GM23338 (cell line): ENCODE measurements at regions not wholly inside any gene's neighbourhood (a gene's known extent, or its start where the extent isn't known, plus 50 kb on each side); places are given as distances from the start of the nearest gene placed in this dataset.

Experiments used
- ATAC-seq: fragments of 200-7000 bp; cut with Tn5 transposase; 3 replicates; pipeline ENCODE4 v1.9.1; 2020
- DNase-seq: peaks from one replicate; pipeline ENCODE4 v3.0.0-alpha.2; 2015; ENCODE audit warnings: low spot score
- H2AFZ ChIP-seq: fragments of 200-600 bp; sonication (generic); 2 replicates; pipeline ENCODE4 v1.8.0; 2016; ENCODE audit warnings: antibody characterized with exemption, mild to moderate bottlenecking, moderate library complexity
- H3F3A ChIP-seq: fragments of 200-600 bp; sonication (generic); replicated peaks from 2 replicates; pipeline ENCODE4 v1.8.0; 2017; ENCODE audit warnings: antibody characterized with exemption, mixed run types, low read depth
- H3K27ac ChIP-seq: fragments of 200-600 bp; sonication (generic); 2 replicates; pipeline ENCODE4 v1.6.1; 2016; ENCODE audit warnings: low read depth
- H3K27me3 ChIP-seq: fragments of 200-600 bp; sonication (generic); 2 replicates; pipeline ENCODE4 v1.8.0; 2016; ENCODE audit warnings: mild to moderate bottlenecking, mixed run types, moderate library complexity; ENCODE audit not compliant: insufficient read depth
- H3K36me3 ChIP-seq: fragments of 200-600 bp; sonication (generic); 2 replicates; pipeline ENCODE4 v1.8.0; 2016; ENCODE audit warnings: mild to moderate bottlenecking; ENCODE audit not compliant: insufficient read depth
- H3K4me1 ChIP-seq: fragments of 200-600 bp; sonication (generic); 2 replicates; pipeline ENCODE4 v1.8.0; 2016; ENCODE audit warnings: mild to moderate bottlenecking, moderate library complexity; ENCODE audit not compliant: insufficient read depth
- H3K4me2 ChIP-seq: fragments of 200-600 bp; sonication (generic); 2 replicates; pipeline ENCODE4 v1.7.1; 2017; ENCODE audit warnings: mixed run types
- H3K4me3 ChIP-seq: fragments of 200-600 bp; sonication (generic); 2 replicates; pipeline ENCODE4 v1.6.1; 2016; ENCODE audit warnings: mixed run types
- H3K79me2 ChIP-seq: fragments of 200-600 bp; sonication (generic); replicated peaks from 2 replicates; pipeline ENCODE4 v1.8.0; 2017; ENCODE audit warnings: mild to moderate bottlenecking; ENCODE audit not compliant: insufficient read depth
- H3K9me2 ChIP-seq: fragments of 200-600 bp; sonication (generic); 2 replicates; pipeline ENCODE4 v1.8.0; 2017; ENCODE audit not compliant: insufficient read depth
- H4K20me1 ChIP-seq: fragments of 200-600 bp; sonication (generic); replicated peaks from 2 replicates; pipeline ENCODE4 v1.8.0; 2017; ENCODE audit warnings: mild to moderate bottlenecking; ENCODE audit not compliant: insufficient read depth
- H3K27ac Mint-ChIP-seq: 2 replicates; pipeline ENCODE4 v1.8.0; 2020; ENCODE audit warnings: inconsistent platforms, mild to moderate bottlenecking, moderate library complexity, mixed read lengths
- H3K27me3 Mint-ChIP-seq: 3 replicates; pipeline ENCODE4 v1.8.0; 2022; ENCODE audit warnings: low read depth, mild to moderate bottlenecking, moderate library complexity, mixed read lengths, inconsistent platforms; ENCODE audit not compliant: insufficient read depth, poor library complexity
- H3K36me3 Mint-ChIP-seq: 3 replicates; pipeline ENCODE4 v1.8.0; 2021; ENCODE audit warnings: low read depth, mild to moderate bottlenecking, inconsistent platforms, moderate library complexity, mixed read lengths
- H3K4me1 Mint-ChIP-seq: 3 replicates; pipeline ENCODE4 v1.8.0; 2020; ENCODE audit warnings: mild to moderate bottlenecking, inconsistent platforms, mixed read lengths
- H3K4me3 Mint-ChIP-seq: 3 replicates; pipeline ENCODE4 v1.8.0; 2021; ENCODE audit warnings: moderate library complexity, mild to moderate bottlenecking, inconsistent platforms, mixed read lengths
- H3K9me3 Mint-ChIP-seq: 3 replicates; pipeline ENCODE4 v1.8.0; 2020; ENCODE audit warnings: moderate library complexity, mild to moderate bottlenecking, inconsistent platforms, mixed read lengths
- EZH2phosphoT487 ChIP-seq: fragments of 200-600 bp; sonication (generic); IDR thresholded peaks from one replicate; pipeline ENCODE4 v1.8.1; 2018; ENCODE audit warnings: antibody characterized with exemption; ENCODE audit not compliant: unreplicated experiment
- JUNB ChIP-seq: IDR thresholded peaks from one replicate; pipeline ENCODE4 v1.6.1; 2016; ENCODE audit warnings: antibody characterized with exemption; ENCODE audit not compliant: unreplicated experiment
- NANOG ChIP-seq: IDR thresholded peaks from 2 replicates; pipeline ENCODE4 v1.6.1; 2016; ENCODE audit warnings: antibody characterized with exemption, borderline replicate concordance
- POLR2AphosphoS5 ChIP-seq: IDR thresholded peaks from 2 replicates; pipeline ENCODE4 v1.6.1; 2016; ENCODE audit warnings: antibody characterized with exemption, low read depth
- ZNF114 ChIP-seq: fragments of 250-450 bp; sonication (Bioruptor Pico); IDR thresholded peaks from 2 replicates; pipeline ENCODE4 v1.5.0; 2020; ENCODE audit warnings: mild to moderate bottlenecking, moderate library complexity
- ZNF331 ChIP-seq: fragments of 250-450 bp; sonication (Bioruptor Pico); IDR thresholded peaks from 2 replicates; pipeline ENCODE4 v1.5.0; 2020; ENCODE audit warnings: low read depth, mild to moderate bottlenecking, moderate library complexity
- TF ChIP-seq, protein P1 (sequence below), 2 experiments: fragments of 200-600 bp in 1 of 2; sonication (generic) in 1 of 2; conservative IDR thresholded peaks; 2 replicates each; pipeline versions ENCODE4 v1.5.1 to v1.6.1; 2016 to 2017; ENCODE audit warnings: antibody characterized with exemption in 2 of 2, low read depth in 2 of 2, mild to moderate bottlenecking in 2 of 2, moderate library complexity in 1 of 2
- TF ChIP-seq, protein P2 (sequence below): IDR thresholded peaks from one replicate; pipeline ENCODE4 v1.6.1; 2018; ENCODE audit warnings: antibody characterized with exemption; ENCODE audit not compliant: unreplicated experiment
- TF ChIP-seq, protein P3 (sequence below): IDR thresholded peaks from 2 replicates; pipeline ENCODE4 v1.6.1; 2016; ENCODE audit warnings: antibody characterized with exemption
- TF ChIP-seq, protein P4 (sequence below): fragments of 250-450 bp; sonication (Bioruptor Pico); IDR thresholded peaks from 2 replicates; pipeline ENCODE4 v1.5.0; 2020; ENCODE audit warnings: mild to moderate bottlenecking, moderate library complexity

DNA sequence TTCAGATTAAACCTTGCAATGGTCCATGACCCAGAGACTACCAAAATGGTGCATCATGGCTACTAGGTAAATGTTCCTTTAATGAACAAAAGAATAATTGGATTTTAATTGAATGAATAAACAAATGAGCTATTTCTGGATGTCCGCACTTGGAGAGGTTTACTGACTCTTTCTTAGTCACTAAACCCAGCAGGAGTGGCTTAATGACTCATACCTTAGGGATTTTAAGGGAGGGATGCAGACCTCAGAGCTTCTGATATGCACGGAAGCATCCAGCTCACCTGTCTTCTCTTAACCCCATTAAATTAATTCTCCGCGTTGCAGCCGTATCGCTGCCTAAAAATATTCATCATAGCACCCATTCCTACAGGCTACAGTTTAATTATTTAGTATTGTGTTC is 970.0 kb upstream of the SLC35B3 start:
- no peaks in the 10 kb centered on the region for H3K27me3 Mint-ChIP-seq
- H3K9me2 ChIP-seq: no peaks in the 10 kb centered on the region
- no peaks in the 10 kb centered on the region for H3K36me3 Mint-ChIP-seq
- H3K4me2 ChIP-seq: no peak overlapping the region
- H3K36me3 ChIP-seq: no peaks in the 10 kb centered on the region
- peaks cover 9% of the 10 kb centered on the region; the same call in 2 of the 3 replicates for H3K4me1 Mint-ChIP-seq
- TF ChIP-seq POLR2AphosphoS5: no peak
- no peak for TF ChIP-seq ZNF114 (CRISPR knock-in tag)
- no peak for TF ChIP-seq EZH2phosphoT487
- TF ChIP-seq, protein P1, sequence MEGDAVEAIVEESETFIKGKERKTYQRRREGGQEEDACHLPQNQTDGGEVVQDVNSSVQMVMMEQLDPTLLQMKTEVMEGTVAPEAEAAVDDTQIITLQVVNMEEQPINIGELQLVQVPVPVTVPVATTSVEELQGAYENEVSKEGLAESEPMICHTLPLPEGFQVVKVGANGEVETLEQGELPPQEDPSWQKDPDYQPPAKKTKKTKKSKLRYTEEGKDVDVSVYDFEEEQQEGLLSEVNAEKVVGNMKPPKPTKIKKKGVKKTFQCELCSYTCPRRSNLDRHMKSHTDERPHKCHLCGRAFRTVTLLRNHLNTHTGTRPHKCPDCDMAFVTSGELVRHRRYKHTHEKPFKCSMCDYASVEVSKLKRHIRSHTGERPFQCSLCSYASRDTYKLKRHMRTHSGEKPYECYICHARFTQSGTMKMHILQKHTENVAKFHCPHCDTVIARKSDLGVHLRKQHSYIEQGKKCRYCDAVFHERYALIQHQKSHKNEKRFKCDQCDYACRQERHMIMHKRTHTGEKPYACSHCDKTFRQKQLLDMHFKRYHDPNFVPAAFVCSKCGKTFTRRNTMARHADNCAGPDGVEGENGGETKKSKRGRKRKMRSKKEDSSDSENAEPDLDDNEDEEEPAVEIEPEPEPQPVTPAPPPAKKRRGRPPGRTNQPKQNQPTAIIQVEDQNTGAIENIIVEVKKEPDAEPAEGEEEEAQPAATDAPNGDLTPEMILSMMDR (conservative IDR thresholded peaks at IDR 0.05; ENCODE audit: low read depth in 2 of 2): no peak
- TF ChIP-seq, protein P2, sequence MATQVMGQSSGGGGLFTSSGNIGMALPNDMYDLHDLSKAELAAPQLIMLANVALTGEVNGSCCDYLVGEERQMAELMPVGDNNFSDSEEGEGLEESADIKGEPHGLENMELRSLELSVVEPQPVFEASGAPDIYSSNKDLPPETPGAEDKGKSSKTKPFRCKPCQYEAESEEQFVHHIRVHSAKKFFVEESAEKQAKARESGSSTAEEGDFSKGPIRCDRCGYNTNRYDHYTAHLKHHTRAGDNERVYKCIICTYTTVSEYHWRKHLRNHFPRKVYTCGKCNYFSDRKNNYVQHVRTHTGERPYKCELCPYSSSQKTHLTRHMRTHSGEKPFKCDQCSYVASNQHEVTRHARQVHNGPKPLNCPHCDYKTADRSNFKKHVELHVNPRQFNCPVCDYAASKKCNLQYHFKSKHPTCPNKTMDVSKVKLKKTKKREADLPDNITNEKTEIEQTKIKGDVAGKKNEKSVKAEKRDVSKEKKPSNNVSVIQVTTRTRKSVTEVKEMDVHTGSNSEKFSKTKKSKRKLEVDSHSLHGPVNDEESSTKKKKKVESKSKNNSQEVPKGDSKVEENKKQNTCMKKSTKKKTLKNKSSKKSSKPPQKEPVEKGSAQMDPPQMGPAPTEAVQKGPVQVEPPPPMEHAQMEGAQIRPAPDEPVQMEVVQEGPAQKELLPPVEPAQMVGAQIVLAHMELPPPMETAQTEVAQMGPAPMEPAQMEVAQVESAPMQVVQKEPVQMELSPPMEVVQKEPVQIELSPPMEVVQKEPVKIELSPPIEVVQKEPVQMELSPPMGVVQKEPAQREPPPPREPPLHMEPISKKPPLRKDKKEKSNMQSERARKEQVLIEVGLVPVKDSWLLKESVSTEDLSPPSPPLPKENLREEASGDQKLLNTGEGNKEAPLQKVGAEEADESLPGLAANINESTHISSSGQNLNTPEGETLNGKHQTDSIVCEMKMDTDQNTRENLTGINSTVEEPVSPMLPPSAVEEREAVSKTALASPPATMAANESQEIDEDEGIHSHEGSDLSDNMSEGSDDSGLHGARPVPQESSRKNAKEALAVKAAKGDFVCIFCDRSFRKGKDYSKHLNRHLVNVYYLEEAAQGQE: no peak
- TF ChIP-seq, protein P3, sequence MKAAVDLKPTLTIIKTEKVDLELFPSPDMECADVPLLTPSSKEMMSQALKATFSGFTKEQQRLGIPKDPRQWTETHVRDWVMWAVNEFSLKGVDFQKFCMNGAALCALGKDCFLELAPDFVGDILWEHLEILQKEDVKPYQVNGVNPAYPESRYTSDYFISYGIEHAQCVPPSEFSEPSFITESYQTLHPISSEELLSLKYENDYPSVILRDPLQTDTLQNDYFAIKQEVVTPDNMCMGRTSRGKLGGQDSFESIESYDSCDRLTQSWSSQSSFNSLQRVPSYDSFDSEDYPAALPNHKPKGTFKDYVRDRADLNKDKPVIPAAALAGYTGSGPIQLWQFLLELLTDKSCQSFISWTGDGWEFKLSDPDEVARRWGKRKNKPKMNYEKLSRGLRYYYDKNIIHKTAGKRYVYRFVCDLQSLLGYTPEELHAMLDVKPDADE: no peak
- no peak for TF ChIP-seq ZNF331 (CRISPR knock-in tag)
- TF ChIP-seq, protein P4, sequence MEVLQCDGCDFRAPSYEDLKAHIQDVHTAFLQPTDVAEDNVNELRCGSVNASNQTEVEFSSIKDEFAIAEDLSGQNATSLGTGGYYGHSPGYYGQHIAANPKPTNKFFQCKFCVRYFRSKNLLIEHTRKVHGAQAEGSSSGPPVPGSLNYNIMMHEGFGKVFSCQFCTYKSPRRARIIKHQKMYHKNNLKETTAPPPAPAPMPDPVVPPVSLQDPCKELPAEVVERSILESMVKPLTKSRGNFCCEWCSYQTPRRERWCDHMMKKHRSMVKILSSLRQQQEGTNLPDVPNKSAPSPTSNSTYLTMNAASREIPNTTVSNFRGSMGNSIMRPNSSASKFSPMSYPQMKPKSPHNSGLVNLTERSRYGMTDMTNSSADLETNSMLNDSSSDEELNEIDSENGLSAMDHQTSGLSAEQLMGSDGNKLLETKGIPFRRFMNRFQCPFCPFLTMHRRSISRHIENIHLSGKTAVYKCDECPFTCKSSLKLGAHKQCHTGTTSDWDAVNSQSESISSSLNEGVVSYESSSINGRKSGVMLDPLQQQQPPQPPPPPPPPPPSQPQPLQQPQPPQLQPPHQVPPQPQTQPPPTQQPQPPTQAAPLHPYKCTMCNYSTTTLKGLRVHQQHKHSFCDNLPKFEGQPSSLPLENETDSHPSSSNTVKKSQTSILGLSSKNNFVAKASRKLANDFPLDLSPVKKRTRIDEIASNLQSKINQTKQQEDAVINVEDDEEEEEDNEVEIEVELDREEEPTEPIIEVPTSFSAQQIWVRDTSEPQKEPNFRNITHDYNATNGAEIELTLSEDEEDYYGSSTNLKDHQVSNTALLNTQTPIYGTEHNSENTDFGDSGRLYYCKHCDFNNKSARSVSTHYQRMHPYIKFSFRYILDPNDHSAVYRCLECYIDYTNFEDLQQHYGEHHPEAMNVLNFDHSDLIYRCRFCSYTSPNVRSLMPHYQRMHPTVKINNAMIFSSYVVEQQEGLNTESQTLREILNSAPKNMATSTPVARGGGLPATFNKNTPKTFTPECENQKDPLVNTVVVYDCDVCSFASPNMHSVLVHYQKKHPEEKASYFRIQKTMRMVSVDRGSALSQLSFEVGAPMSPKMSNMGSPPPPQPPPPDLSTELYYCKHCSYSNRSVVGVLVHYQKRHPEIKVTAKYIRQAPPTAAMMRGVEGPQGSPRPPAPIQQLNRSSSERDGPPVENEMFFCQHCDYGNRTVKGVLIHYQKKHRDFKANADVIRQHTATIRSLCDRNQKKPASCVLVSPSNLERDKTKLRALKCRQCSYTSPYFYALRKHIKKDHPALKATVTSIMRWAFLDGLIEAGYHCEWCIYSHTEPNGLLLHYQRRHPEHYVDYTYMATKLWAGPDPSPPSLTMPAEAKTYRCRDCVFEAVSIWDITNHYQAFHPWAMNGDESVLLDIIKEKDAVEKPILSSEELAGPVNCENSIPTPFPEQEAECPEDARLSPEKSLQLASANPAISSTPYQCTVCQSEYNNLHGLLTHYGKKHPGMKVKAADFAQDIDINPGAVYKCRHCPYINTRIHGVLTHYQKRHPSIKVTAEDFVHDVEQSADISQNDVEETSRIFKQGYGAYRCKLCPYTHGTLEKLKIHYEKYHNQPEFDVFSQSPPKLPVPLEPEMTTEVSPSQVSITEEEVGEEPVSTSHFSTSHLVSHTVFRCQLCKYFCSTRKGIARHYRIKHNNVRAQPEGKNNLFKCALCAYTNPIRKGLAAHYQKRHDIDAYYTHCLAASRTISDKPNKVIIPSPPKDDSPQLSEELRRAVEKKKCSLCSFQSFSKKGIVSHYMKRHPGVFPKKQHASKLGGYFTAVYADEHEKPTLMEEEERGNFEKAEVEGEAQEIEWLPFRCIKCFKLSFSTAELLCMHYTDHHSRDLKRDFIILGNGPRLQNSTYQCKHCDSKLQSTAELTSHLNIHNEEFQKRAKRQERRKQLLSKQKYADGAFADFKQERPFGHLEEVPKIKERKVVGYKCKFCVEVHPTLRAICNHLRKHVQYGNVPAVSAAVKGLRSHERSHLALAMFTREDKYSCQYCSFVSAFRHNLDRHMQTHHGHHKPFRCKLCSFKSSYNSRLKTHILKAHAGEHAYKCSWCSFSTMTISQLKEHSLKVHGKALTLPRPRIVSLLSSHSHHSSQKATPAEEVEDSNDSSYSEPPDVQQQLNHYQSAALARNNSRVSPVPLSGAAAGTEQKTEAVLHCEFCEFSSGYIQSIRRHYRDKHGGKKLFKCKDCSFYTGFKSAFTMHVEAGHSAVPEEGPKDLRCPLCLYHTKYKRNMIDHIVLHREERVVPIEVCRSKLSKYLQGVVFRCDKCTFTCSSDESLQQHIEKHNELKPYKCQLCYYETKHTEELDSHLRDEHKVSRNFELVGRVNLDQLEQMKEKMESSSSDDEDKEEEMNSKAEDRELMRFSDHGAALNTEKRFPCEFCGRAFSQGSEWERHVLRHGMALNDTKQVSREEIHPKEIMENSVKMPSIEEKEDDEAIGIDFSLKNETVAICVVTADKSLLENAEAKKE (CRISPR knock-in tag): no peak
- TF ChIP-seq NANOG: no peak
- TF ChIP-seq JUNB: no peak
- no peaks in the 10 kb centered on the region for H3F3A ChIP-seq
- H3K4me3 ChIP-seq: no peak overlapping the region
- H4K20me1 ChIP-seq: no peaks in the 10 kb centered on the region
- no peaks in the 10 kb centered on the region; the same call in 1 of the 2 replicates for H3K4me1 ChIP-seq
- no peaks in the 10 kb centered on the region for H3K27me3 ChIP-seq
- ATAC-seq: no peak
- no peak overlapping the region for H3K27ac Mint-ChIP-seq
- H2AFZ ChIP-seq: no peak overlapping the region
- no peak overlapping the region for H3K4me3 Mint-ChIP-seq
- no peaks in the 10 kb centered on the region; the same call in 2 of the 3 replicates for H3K9me3 Mint-ChIP-seq
- no peaks in the 10 kb centered on the region for H3K79me2 ChIP-seq
- H3K27ac ChIP-seq: no peak overlapping the region
- DNase-seq: no peak
